ENCODE measurements at regions not wholly inside any gene's neighbourhood (a gene's known extent, or its start where the extent isn't known, plus 50 kb on each side); places are given as distances from the start of the nearest gene placed in this dataset.
A peak's percentile ranks its signal among the peaks of the same experiment; 100 is the strongest.

DNA sequence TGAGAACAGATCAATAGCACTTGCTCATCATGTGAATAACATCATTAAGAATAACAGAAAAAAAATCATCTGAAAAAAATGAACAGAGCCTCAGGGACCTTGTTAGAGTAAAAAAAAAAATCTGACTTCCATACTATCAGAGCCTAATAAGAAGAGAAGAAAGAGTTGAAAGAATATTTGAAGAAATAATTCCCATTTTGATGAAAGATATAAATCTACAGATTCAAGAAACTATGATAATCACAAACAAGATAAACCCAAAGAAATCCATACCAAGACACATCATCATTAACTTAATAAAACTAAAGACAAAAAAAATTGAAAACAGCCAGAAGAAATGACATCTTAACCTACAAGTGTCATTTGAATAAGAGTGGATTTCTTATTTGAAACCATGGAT lies 134.4 kb downstream of the BMS1 start:
- no peak overlapping the region for H3K9ac ChIP-seq (ENCODE audit: low read length in 2 of 2)
- no peaks in the 10 kb centered on the region for H3K27me3 ChIP-seq (ENCODE audit: control insufficient read depth in 1 of 2, insufficient read depth in 2 of 2, low read length in 2 of 2)
- no peak overlapping the region for H3K27ac ChIP-seq (ENCODE audit: low read length)
- H3K9me3 ChIP-seq (ENCODE audit: control insufficient read depth in 2 of 2, low read length in 2 of 2): peaks cover 10 to 12% of the 10 kb centered on the region in 2 donors
- no peaks in the 10 kb centered on the region for H3K4me1 ChIP-seq (ENCODE audit: control insufficient read depth, insufficient read depth, low read length)
- no peak overlapping the region for H3K4me3 ChIP-seq (ENCODE audit: low read length in 2 of 2)
- H3K36me3 ChIP-seq (ENCODE audit: control insufficient read depth in 2 of 2, insufficient read depth in 2 of 2, low read length in 2 of 2): no peaks in the 10 kb centered on the region

GRCh38 chr10:42917821-42918220 lies 135.2 kb downstream of the BMS1 start:
- Histone ChIP-seq H3K4me3 (ENCODE audit: low read length in 2 of 2) (no peak overlapping the region), H3K9me3 (ENCODE audit: control insufficient read depth in 2 of 2, low read length in 2 of 2) (peaks cover 10 to 12% of the 10 kb centered on the region in 2 donors), H3K27me3 (ENCODE audit: control insufficient read depth in 1 of 2, insufficient read depth in 2 of 2, low read length in 2 of 2) (no peaks in the 10 kb centered on the region), H3K36me3 (ENCODE audit: control insufficient read depth in 2 of 2, insufficient read depth in 2 of 2, low read length in 2 of 2) (no peaks in the 10 kb centered on the region), H3K9ac (ENCODE audit: low read length in 2 of 2) (no peak overlapping the region), H3K27ac (ENCODE audit: low read length) (no peak overlapping the region), H3K4me1 (ENCODE audit: control insufficient read depth, insufficient read depth, low read length) (no peaks in the 10 kb centered on the region)

DNA sequence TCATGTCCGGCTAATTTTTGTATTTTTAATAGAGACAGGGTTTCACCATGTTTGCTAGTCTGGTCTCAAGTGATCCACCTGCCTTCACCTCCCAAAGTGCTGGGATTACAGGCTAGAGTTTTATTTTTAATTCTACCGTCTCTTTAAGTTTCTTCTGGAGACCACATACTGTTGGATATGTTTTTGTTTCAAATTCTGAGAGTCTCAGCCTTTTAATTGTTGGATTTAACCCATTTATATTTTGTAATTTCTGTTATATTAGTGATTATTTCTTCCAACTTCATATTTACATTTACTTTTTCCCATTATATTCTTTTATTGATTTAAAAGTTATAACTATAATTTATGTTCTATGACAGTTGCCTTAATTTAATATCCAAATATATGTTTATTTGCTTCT lies 139.4 kb downstream of the BMS1 start:
- H3K36me3 ChIP-seq (ENCODE audit: control insufficient read depth in 2 of 2, insufficient read depth in 2 of 2, low read length in 2 of 2): no peaks in the 10 kb centered on the region
- no peak overlapping the region for H3K9ac ChIP-seq (ENCODE audit: low read length in 2 of 2)
- H3K27ac ChIP-seq (ENCODE audit: low read length): no peak overlapping the region
- H3K27me3 ChIP-seq (ENCODE audit: control insufficient read depth in 1 of 2, insufficient read depth in 2 of 2, low read length in 2 of 2): peaks cover 0 to 3% of the 10 kb centered on the region in 2 donors
- no peaks in the 10 kb centered on the region for H3K9me3 ChIP-seq (ENCODE audit: control insufficient read depth in 2 of 2, low read length in 2 of 2)
- H3K4me3 ChIP-seq (ENCODE audit: low read length in 2 of 2): no peak overlapping the region
- no peaks in the 10 kb centered on the region for H3K4me1 ChIP-seq (ENCODE audit: control insufficient read depth, insufficient read depth, low read length)

DNA sequence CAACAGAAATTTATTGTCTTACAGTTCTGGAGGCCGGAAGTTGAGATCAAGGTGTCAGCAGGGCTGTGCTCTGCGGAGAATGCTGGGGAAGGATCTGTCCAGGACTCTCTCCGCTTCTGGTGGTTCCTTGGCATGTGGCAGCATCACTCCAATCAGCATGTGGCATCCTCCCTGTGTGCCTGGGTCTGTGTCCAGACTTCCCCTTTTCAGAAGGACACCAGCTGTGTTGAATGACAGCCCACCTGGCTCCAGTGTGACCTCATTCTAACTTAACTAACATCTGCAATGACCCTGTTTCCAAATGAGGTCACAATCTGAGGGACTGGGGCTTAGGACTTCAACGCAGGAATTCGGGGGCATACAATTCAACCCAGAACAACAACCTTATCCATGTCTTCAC lies 141.9 kb downstream of the BMS1 start:
- Histone ChIP-seq H3K27me3 (ENCODE audit: control insufficient read depth in 1 of 2, insufficient read depth in 2 of 2, low read length in 2 of 2) (peaks cover 9 to 11% of the 10 kb centered on the region in 2 donors), H3K4me1 (ENCODE audit: control insufficient read depth, insufficient read depth, low read length) (no peaks in the 10 kb centered on the region), H3K27ac (ENCODE audit: low read length) (no peak overlapping the region), H3K9ac (ENCODE audit: low read length in 2 of 2) (no peak overlapping the region), H3K9me3 (ENCODE audit: control insufficient read depth in 2 of 2, low read length in 2 of 2) (no peaks in the 10 kb centered on the region), H3K4me3 (ENCODE audit: low read length in 2 of 2) (no peak overlapping the region), H3K36me3 (ENCODE audit: control insufficient read depth in 2 of 2, insufficient read depth in 2 of 2, low read length in 2 of 2) (no peaks in the 10 kb centered on the region)

GRCh38 chr10:42926843-42927242 lies 144.2 kb downstream of the BMS1 start:
- Histone ChIP-seq H3K9ac (ENCODE audit: low read length in 2 of 2) (no peak overlapping the region), H3K4me1 (ENCODE audit: control insufficient read depth, insufficient read depth, low read length) (no peaks in the 10 kb centered on the region), H3K9me3 (ENCODE audit: control insufficient read depth in 2 of 2, low read length in 2 of 2) (no peaks in the 10 kb centered on the region), H3K27ac (ENCODE audit: low read length) (no peak overlapping the region), H3K36me3 (ENCODE audit: control insufficient read depth in 2 of 2, insufficient read depth in 2 of 2, low read length in 2 of 2) (no peaks in the 10 kb centered on the region), H3K4me3 (ENCODE audit: low read length in 2 of 2) (no peak overlapping the region), H3K27me3 (ENCODE audit: control insufficient read depth in 1 of 2, insufficient read depth in 2 of 2, low read length in 2 of 2) (peaks cover 11 to 12% of the 10 kb centered on the region in 2 donors)

DNA sequence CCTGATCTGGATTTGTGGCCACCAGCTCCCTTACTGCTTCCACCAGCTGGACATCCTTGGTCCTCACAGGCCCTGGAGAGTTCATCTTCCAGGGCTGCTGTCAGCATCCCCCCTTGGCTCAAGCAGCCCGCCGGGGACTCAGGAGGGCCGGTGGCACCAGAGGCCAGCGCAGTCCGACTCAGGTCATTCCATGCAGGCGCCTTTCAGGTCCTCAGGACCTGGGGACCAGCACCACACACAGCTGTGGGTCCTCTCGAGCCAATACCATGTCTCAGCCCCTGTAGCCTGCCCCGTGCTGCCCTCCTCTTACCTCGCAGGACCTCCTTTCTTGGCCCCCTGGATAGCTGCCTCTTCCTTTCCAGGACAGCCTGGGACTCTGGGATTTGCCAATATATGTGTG lies 145.5 kb downstream of the BMS1 start:
- Histone ChIP-seq H3K4me1 (ENCODE audit: control insufficient read depth, insufficient read depth, low read length) (no peaks in the 10 kb centered on the region), H3K36me3 (ENCODE audit: control insufficient read depth in 2 of 2, insufficient read depth in 2 of 2, low read length in 2 of 2) (no peaks in the 10 kb centered on the region), H3K9ac (ENCODE audit: low read length in 2 of 2) (no peak overlapping the region), H3K27me3 (ENCODE audit: control insufficient read depth in 1 of 2, insufficient read depth in 2 of 2, low read length in 2 of 2) (peaks cover 16% of the 10 kb centered on the region in 2 donors), H3K4me3 (ENCODE audit: low read length in 2 of 2) (no peak overlapping the region), H3K9me3 (ENCODE audit: control insufficient read depth in 2 of 2, low read length in 2 of 2) (no peaks in the 10 kb centered on the region), H3K27ac (ENCODE audit: low read length) (no peak overlapping the region)

DNA sequence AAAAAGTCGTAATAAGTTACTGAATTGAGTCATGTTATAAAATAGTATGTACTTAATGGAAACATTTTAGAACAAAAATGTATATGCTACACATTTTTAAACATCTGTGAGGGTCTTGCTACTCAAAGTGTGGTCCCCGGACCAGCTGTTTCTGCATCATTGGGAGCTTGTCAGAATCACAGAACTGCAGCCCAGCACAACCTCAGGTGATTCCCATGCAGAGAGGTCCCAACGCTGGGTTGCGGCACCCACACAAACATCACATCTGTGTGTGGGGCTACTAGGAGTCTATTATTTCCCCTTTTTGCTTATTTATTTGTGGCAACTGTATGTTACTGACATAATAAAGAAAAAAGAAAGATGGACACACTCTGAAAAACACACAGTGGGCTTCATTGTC lies 146.6 kb downstream of the BMS1 start:
- no peaks in the 10 kb centered on the region for H3K36me3 ChIP-seq (ENCODE audit: control insufficient read depth in 2 of 2, insufficient read depth in 2 of 2, low read length in 2 of 2)
- H3K4me3 ChIP-seq (ENCODE audit: low read length in 2 of 2): no peak overlapping the region
- H3K9ac ChIP-seq (ENCODE audit: low read length in 2 of 2): no peak overlapping the region
- no peaks in the 10 kb centered on the region for H3K9me3 ChIP-seq (ENCODE audit: control insufficient read depth in 2 of 2, low read length in 2 of 2)
- H3K27me3 ChIP-seq (ENCODE audit: control insufficient read depth in 1 of 2, insufficient read depth in 2 of 2, low read length in 2 of 2): peaks cover 16 to 21% of the 10 kb centered on the region in 2 donors
- no peak overlapping the region for H3K27ac ChIP-seq (ENCODE audit: low read length)
- no peaks in the 10 kb centered on the region for H3K4me1 ChIP-seq (ENCODE audit: control insufficient read depth, insufficient read depth, low read length)

DNA sequence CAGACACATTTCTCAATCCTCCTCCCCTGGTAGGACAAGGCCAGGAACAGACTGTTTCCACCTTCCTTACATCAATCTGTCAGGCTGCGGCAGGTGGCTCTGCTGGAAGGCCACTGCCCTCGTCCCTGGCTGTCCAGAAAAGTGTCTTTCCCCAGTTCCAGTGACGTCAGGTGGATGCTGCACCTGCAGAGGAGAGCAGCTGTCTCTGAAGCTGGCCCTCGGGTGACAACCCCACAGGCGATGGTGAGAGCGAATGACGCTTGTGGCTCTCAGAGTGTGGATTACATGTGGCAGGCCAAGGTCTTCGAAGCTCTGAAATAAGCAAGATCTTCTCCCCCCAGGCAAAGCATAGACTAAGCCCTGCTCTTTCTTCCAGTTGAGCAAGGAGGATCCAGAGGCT lies 146.9 kb upstream of the RET start:
- H3K9me3 ChIP-seq (ENCODE audit: control insufficient read depth in 2 of 2, low read length in 2 of 2): no peaks in the 10 kb centered on the region
- no peak overlapping the region for H3K27ac ChIP-seq (ENCODE audit: low read length)
- no peaks in the 10 kb centered on the region for H3K36me3 ChIP-seq (ENCODE audit: control insufficient read depth in 2 of 2, insufficient read depth in 2 of 2, low read length in 2 of 2)
- H3K4me3 ChIP-seq (ENCODE audit: low read length in 2 of 2): no peak overlapping the region
- no peak overlapping the region for H3K9ac ChIP-seq (ENCODE audit: low read length in 2 of 2)
- peaks cover 19 to 25% of the 10 kb centered on the region in 2 donors for H3K27me3 ChIP-seq (ENCODE audit: control insufficient read depth in 1 of 2, insufficient read depth in 2 of 2, low read length in 2 of 2)
- H3K4me1 ChIP-seq (ENCODE audit: control insufficient read depth, insufficient read depth, low read length): no peaks in the 10 kb centered on the region

DNA sequence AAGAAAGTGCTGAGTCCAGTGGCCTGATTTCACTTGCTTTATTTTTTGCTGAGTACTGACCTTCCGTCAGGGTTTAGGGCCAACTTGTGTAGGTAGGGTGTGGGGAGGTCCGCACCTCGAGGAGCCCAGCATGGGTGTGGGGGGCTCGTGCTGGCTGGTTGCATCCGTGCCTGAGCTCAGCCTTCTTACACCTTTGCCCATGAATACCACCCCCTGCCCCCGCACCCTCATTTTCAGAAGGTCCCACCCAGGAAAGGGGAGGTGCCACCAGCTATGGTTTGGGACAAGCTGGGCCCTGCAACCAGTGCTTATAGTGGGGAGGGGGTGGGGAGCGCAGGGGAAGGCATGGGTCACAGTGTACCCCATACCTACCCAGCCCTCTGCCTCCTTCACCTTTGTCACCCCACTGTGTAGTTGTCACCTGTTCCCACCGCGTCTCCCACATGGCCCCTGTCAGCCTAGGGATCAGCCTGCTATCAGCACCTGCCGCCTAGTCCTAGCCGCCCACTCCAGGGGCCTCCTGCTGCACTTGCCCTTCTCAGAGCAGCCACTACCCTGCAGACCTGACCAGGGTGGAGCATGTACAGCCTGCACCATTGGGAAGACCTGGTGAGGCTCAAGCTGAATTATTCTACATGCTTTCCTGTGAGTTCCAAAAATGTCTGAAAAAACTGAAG lies 146.2 kb upstream of the RET start:
- Histone ChIP-seq H3K4me1 (ENCODE audit: control insufficient read depth, insufficient read depth, low read length) (no peaks in the 10 kb centered on the region), H3K9ac (ENCODE audit: low read length in 2 of 2) (no peak overlapping the region), H3K36me3 (ENCODE audit: control insufficient read depth in 2 of 2, insufficient read depth in 2 of 2, low read length in 2 of 2) (no peaks in the 10 kb centered on the region), H3K27me3 (ENCODE audit: control insufficient read depth in 1 of 2, insufficient read depth in 2 of 2, low read length in 2 of 2) (peaks cover 19 to 25% of the 10 kb centered on the region in 2 donors), H3K9me3 (ENCODE audit: control insufficient read depth in 2 of 2, low read length in 2 of 2) (no peaks in the 10 kb centered on the region), H3K27ac (ENCODE audit: low read length) (no peak overlapping the region), H3K4me3 (ENCODE audit: low read length in 2 of 2) (no peak overlapping the region)

- Histone ChIP-seq H3K4me1 (ENCODE audit: control insufficient read depth, insufficient read depth, low read length) (no peaks in the 10 kb centered on the region), H3K4me3 (ENCODE audit: low read length in 2 of 2) (no peak overlapping the region), H3K9ac (ENCODE audit: low read length in 2 of 2) (no peak overlapping the region), H3K36me3 (ENCODE audit: control insufficient read depth in 2 of 2, insufficient read depth in 2 of 2, low read length in 2 of 2) (no peaks in the 10 kb centered on the region), H3K27ac (ENCODE audit: low read length) (no peak overlapping the region), H3K27me3 (ENCODE audit: control insufficient read depth in 1 of 2, insufficient read depth in 2 of 2, low read length in 2 of 2) (peaks cover 19 to 20% of the 10 kb centered on the region in 2 donors), H3K9me3 (ENCODE audit: control insufficient read depth in 2 of 2, low read length in 2 of 2) (no peaks in the 10 kb centered on the region)
These were observed 144.8 kb upstream of the RET start for GRCh38 chr10:42932116-42932515.

DNA sequence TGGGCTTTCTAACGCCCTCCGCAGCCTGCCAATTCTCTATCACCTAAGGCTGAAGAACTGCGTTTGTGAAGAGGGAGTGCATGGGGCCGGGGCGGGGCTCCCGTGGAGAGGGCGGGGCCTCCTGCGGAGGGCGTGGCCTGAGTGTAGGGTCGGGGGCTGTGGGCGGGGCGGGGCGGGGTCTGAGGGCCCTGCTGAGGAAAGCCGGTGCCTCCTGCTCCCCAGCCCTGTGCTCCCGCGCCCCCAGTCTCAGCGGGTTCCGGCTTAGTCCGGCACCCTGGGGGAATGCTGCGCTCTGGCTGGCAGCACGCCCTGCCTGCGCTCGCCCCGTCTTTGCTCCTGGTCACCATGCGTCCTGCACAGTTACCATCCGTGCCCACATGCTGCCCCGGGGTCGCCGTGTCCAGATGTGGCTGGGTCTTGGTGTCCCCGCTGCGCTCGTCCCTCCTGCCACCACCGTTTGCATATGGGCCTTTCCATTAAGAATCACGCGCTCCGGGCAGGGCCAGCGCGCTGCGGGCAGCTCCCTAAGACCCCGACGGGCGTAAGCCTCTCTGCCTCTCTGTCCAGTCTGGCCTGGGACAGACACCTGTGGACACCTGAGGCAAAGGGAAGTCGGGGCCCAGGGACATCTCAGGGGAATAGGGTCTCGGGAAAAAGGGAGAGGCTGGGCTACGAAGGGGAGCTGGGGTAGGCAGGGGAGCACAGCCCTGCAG lies 144.0 kb upstream of the RET start:
- H3K4me3 ChIP-seq (ENCODE audit: low read length in 2 of 2): peak overlapping the region; percentile 19 to 40
- H3K36me3 ChIP-seq (ENCODE audit: control insufficient read depth in 2 of 2, insufficient read depth in 2 of 2, low read length in 2 of 2): no peaks in the 10 kb centered on the region
- peaks cover 15 to 16% of the 10 kb centered on the region in 2 donors for H3K27me3 ChIP-seq (ENCODE audit: control insufficient read depth in 1 of 2, insufficient read depth in 2 of 2, low read length in 2 of 2)
- H3K9ac ChIP-seq (ENCODE audit: low read length in 2 of 2): no peak overlapping the region
- H3K4me1 ChIP-seq (ENCODE audit: control insufficient read depth, insufficient read depth, low read length): no peaks in the 10 kb centered on the region
- no peaks in the 10 kb centered on the region for H3K9me3 ChIP-seq (ENCODE audit: control insufficient read depth in 2 of 2, low read length in 2 of 2)
- H3K27ac ChIP-seq (ENCODE audit: low read length): no peak overlapping the region

Measured in stomach smooth muscle (tissue), 2 donors.